Colonic mucosa (tissue), 4 donors: ENCODE measurements at regions not wholly inside any gene's neighbourhood (a gene's known extent, or its start where the extent isn't known, plus 50 kb on each side); places are given as distances from the start of the nearest gene placed in this dataset.

Experiments used
- DNase-seq: peaks from one replicate; pipeline ENCODE4 v3.0.0-alpha.2; 2020
- H3K27ac ChIP-seq: fragments of 200-600 bp; one replicate; pipeline ENCODE4 v1.8.0; 2021
- H3K27me3 ChIP-seq: fragments of 200-600 bp; one replicate; pipeline ENCODE4 v1.8.0; 2021
- H3K36me3 ChIP-seq: fragments of 200-600 bp; one replicate; pipeline ENCODE4 v1.8.0; 2021
- H3K4me1 ChIP-seq: fragments of 200-600 bp; one replicate; pipeline ENCODE4 v1.8.0; 2021; ENCODE audit warnings: mild to moderate bottlenecking
- H3K4me3 ChIP-seq: fragments of 200-600 bp; one replicate; pipeline ENCODE4 v1.8.0; 2021
- H3K9ac ChIP-seq, 2 donors: one replicate each; pipeline ENCODE4 v1.7.0; 2013; ENCODE audit warnings: control low read depth in 2 of 2, low read depth in 2 of 2, low read length in 2 of 2
- H3K9me3 ChIP-seq: fragments of 200-600 bp; one replicate; pipeline ENCODE4 v1.8.0; 2021
- intact Hi-C: fragments of 100-400 bp; cut with DNase I; formaldehyde crosslinking; loops from one replicate; pipeline ENCODE4 v1.14.1; 2022
- TF ChIP-seq, protein P1 (sequence below): fragments of 200-600 bp; IDR thresholded peaks from one replicate; pipeline ENCODE4 v1.8.0; 2022; ENCODE audit warnings: antibody characterized with exemption, mild to moderate bottlenecking
- donor health status: healthy.
- donor health status: DM: no; HTN: no; CAD: no.
- donor health status: DM: no; HTN: no; CAD: no.

DNA sequence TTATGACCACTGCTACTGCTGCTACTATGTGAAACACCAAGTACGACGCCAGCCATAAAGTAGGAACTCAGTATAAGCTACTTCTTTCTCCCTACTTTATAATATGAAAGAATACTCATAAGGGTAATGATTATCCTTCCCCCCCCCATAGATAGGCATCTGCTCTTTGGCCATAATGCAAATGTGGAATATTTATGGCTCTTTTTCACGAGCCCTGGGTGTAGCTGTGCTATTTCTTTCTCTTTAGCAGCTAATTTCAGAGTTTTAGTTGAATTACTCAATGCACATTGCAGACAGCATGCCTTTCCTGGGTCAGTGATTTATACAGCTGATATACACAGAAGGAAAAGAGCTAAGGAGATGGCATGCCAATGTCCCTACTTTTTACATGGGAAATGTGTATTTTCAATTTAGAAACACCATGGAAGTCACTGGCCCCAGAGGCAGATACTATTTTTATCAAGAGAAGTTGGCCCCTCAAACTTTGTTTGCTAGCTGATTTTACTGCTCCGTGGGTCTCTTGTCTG is 234.1 kb upstream of the KIAA1217 start:
- TF ChIP-seq, protein P1, sequence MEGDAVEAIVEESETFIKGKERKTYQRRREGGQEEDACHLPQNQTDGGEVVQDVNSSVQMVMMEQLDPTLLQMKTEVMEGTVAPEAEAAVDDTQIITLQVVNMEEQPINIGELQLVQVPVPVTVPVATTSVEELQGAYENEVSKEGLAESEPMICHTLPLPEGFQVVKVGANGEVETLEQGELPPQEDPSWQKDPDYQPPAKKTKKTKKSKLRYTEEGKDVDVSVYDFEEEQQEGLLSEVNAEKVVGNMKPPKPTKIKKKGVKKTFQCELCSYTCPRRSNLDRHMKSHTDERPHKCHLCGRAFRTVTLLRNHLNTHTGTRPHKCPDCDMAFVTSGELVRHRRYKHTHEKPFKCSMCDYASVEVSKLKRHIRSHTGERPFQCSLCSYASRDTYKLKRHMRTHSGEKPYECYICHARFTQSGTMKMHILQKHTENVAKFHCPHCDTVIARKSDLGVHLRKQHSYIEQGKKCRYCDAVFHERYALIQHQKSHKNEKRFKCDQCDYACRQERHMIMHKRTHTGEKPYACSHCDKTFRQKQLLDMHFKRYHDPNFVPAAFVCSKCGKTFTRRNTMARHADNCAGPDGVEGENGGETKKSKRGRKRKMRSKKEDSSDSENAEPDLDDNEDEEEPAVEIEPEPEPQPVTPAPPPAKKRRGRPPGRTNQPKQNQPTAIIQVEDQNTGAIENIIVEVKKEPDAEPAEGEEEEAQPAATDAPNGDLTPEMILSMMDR = no peak
- DNase-seq = no peak
- Histone ChIP-seq H3K4me3 (no peak overlapping the region), H3K27ac (no peak overlapping the region), H3K27me3 (no peaks in the 10 kb centered on the region), H3K9ac (no peak overlapping the region), H3K36me3 (no peaks in the 10 kb centered on the region), H3K4me1 (no peaks in the 10 kb centered on the region), H3K9me3 (no peaks in the 10 kb centered on the region)
- intact Hi-C loops = no loop called here

DNA sequence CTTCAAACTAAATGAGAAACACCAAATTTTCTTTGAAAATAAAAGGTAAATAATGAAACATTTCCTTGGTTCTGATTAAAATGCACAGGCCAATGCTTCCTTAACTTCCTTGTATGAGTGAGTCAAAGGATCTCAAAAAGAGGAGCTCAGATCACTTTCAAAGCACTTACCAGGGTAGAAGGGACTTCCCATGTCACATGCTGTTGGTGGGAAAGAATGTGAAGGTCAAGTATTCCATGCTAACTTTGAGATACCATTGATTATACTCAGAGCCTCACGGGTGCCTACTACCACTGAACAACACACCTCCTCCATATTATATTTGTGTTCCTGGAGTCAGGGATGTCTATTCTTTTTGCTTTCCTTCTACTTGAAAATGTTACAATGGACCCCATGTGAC is 233.5 kb upstream of the KIAA1217 start:
- no peaks in the 10 kb centered on the region for H3K9me3 ChIP-seq
- no peaks in the 10 kb centered on the region for H3K4me1 ChIP-seq
- H3K36me3 ChIP-seq = no peaks in the 10 kb centered on the region
- H3K9ac ChIP-seq = no peak overlapping the region
- TF ChIP-seq, protein P1 = no peak
- no peaks in the 10 kb centered on the region for H3K27me3 ChIP-seq
- no peak overlapping the region for H3K4me3 ChIP-seq
- H3K27ac ChIP-seq = no peak overlapping the region
- intact Hi-C loops = no loop called here
- no peak for DNase-seq

DNA sequence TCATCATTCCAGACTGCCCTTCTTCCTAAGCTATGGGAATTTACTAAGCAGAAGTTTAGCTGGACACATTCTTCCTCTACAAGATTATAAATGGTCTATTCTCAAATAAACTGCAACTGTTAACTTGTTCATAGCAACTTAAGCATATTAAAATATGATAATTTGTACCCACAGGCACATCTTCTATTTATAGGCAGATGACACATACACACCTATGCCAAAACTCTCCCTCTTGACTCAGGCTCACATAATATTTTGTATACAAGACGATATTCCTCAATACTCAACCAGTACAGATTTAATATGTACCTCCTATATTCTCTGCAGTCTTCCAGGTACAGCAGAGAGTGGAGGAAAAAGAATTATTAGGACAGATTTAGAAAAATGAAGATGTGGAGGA is 232.7 kb upstream of the KIAA1217 start:
- DNase-seq = no peak
- no peak overlapping the region for H3K27ac ChIP-seq
- intact Hi-C loops = no loop called here
- H3K4me1 ChIP-seq = no peaks in the 10 kb centered on the region
- no peak overlapping the region for H3K9ac ChIP-seq
- no peaks in the 10 kb centered on the region for H3K36me3 ChIP-seq
- no peak overlapping the region for H3K4me3 ChIP-seq
- TF ChIP-seq, protein P1 = no peak
- H3K27me3 ChIP-seq = no peaks in the 10 kb centered on the region
- H3K9me3 ChIP-seq = no peaks in the 10 kb centered on the region

DNA sequence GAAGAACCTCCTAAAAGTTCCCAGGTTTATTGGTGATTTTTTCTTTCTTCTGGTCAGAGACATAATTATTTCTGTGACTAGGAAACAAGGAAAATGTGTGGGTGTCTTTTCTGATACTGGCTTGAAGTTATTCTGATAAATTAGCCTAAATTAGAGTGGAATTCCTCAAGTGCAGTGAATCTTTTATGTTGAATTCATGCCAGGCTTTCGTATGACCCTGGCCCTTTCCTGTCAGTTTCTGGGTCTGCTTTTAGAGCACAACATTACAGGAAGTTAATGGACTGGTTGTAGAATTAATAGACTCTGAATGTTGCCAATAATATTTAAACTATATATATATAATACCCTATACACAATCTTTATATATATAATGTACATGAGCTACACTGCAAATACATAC is 230.6 kb upstream of the KIAA1217 start:
- no peak for DNase-seq
- Histone ChIP-seq H3K9ac (no peak overlapping the region), H3K36me3 (no peaks in the 10 kb centered on the region), H3K4me3 (no peak overlapping the region), H3K27ac (no peak overlapping the region), H3K9me3 (no peaks in the 10 kb centered on the region), H3K27me3 (no peaks in the 10 kb centered on the region), H3K4me1 (no peaks in the 10 kb centered on the region)
- intact Hi-C loops = no loop called here
- TF ChIP-seq, protein P1 = no peak

DNA sequence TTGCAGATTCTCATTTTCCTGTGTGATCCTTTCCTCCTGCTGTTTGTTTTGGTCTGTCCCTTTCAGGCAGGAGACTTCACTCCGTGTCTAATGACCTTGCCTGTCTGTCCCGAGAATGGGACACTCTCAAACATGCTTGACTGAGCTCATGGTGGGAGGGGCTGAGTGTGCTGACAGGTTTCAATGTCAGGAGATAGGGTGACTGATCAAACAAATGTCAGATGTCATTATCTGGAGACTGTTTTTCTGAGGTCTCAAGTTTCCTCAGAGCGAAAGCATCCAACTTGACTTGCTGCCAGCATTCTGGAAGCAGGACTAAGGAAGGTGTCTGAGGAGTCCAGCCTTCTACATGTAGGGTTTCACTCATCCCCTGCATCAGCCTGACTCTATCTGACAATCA is 228.8 kb upstream of the KIAA1217 start:
- intact Hi-C loops = no loop called here

More for the DNA sequence above, 228.8 kb upstream of the KIAA1217 start:
- Histone ChIP-seq H3K9me3 (no peaks in the 10 kb centered on the region), H3K36me3 (no peaks in the 10 kb centered on the region), H3K27ac (no peak overlapping the region), H3K4me1 (no peaks in the 10 kb centered on the region), H3K4me3 (no peak overlapping the region), H3K27me3 (no peaks in the 10 kb centered on the region), H3K9ac (no peak overlapping the region)
- no peak for DNase-seq
- TF ChIP-seq, protein P1 = no peak
